ENCODE measurements at regions not wholly inside any gene's neighbourhood (a gene's known extent, or its start where the extent isn't known, plus 50 kb on each side); places are given as distances from the start of the nearest gene placed in this dataset.

DNA sequence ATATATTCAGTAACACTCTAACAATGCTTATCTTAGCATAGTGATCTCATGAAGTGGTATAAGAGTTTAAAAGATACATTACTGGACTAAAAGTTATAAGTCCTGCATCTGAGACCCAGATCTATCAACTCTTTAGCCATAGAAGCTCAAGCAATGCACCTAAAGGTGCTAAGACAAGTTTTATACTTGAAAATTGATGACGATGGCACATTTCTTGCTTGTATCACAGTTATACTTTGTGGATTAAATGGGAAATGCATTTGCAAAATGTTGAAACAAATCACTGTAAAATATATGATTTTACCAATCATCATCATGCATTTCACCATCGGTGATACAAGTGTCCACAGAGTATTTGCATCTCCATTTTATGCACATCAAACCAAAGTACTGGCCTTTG lies 525.3 kb upstream of the ZNF385D start:
- no peaks in the 10 kb centered on the region for H3K9me3 ChIP-seq (ENCODE audit: low read length)
- no peaks in the 10 kb centered on the region for H3K36me3 ChIP-seq (ENCODE audit: insufficient read depth, low read length)
- H3K4me3 ChIP-seq (ENCODE audit: low read length) = no peak overlapping the region

DNA sequence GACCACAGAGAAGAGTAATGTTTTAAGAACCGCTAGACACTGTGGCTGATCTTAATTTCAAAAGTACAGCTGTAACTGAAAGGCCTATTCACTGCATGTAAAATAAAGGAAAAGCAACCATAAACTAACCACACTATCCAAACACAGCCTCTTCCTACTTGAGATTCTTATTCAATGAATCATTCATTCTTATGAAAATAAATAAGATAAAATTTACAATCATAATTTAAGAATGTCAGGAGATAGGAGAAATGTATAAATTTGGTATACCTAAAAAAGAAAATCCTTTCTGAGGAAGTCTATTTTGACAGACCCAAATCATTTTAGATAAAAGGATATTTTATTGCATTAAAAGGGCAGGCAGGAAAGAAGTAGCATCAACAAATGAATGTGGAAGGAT lies 533.5 kb upstream of the ZNF385D start:
- Histone ChIP-seq H3K9me3 (ENCODE audit: low read length) (no peaks in the 10 kb centered on the region), H3K36me3 (ENCODE audit: insufficient read depth, low read length) (no peaks in the 10 kb centered on the region), H3K4me1 (ENCODE audit: insufficient read depth, low read length) (no peaks in the 10 kb centered on the region), H2AFZ (ENCODE audit: low read depth, low read length) (no peak overlapping the region), H3K27me3 (ENCODE audit: insufficient read depth, low read length) (no peaks in the 10 kb centered on the region), H3K4me3 (ENCODE audit: low read length) (no peak overlapping the region)

More for the DNA sequence above, 525.3 kb upstream of the ZNF385D start:
- no peaks in the 10 kb centered on the region for H3K4me1 ChIP-seq (ENCODE audit: insufficient read depth, low read length)
- H3K27me3 ChIP-seq (ENCODE audit: insufficient read depth, low read length) = no peaks in the 10 kb centered on the region
- no peak overlapping the region for H2AFZ ChIP-seq (ENCODE audit: low read depth, low read length)

DNA sequence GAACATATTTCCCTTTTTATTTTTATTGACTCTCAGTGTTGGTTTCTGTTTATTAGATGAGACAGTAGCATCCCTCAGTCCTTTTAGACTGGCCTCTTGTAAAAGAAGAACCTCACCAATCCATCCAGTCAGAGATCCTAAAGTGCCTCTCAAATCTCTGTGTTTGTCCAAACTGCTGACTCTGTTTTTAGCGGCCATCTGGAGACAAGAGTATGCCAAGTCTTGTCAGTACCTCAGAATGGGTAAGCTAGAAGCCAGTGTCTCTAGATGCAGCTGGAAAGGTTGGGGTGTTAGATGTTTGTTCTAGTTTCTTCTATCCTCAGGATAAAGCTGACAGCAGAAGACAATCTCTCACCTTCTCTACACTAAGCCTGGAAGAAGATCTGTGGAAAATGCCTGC lies 537.7 kb upstream of the ZNF385D start:
- Histone ChIP-seq H3K9me3 (ENCODE audit: low read length) (no peaks in the 10 kb centered on the region), H3K27me3 (ENCODE audit: insufficient read depth, low read length) (no peaks in the 10 kb centered on the region), H3K4me3 (ENCODE audit: low read length) (no peak overlapping the region), H2AFZ (ENCODE audit: low read depth, low read length) (no peak overlapping the region), H3K36me3 (ENCODE audit: insufficient read depth, low read length) (no peaks in the 10 kb centered on the region), H3K4me1 (ENCODE audit: insufficient read depth, low read length) (no peaks in the 10 kb centered on the region)

DNA sequence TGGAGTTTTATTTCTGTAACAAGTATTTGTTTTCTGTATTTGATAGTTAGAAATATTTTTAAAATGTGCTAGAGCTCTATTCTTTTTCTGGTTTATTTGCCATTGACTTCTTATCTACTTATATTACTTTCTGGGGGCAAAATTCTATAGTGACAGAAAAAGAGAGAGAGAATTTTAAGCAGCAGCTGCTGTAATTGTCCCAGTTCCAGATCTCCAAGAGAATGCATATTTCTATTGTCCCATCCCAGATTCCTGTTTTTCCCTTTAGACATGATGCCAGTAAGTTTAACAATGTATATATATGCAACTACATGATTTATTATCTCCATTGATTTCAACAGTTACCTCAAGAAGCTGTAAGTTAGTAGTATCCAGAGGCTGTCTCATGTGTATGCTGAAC lies 541.7 kb upstream of the ZNF385D start:
- H3K9me3 ChIP-seq (ENCODE audit: low read length) = no peaks in the 10 kb centered on the region
- no peaks in the 10 kb centered on the region for H3K4me1 ChIP-seq (ENCODE audit: insufficient read depth, low read length)
- no peaks in the 10 kb centered on the region for H3K27me3 ChIP-seq (ENCODE audit: insufficient read depth, low read length)
- H3K36me3 ChIP-seq (ENCODE audit: insufficient read depth, low read length) = no peaks in the 10 kb centered on the region
- H2AFZ ChIP-seq (ENCODE audit: low read depth, low read length) = no peak overlapping the region
- H3K4me3 ChIP-seq (ENCODE audit: low read length) = no peak overlapping the region

DNA sequence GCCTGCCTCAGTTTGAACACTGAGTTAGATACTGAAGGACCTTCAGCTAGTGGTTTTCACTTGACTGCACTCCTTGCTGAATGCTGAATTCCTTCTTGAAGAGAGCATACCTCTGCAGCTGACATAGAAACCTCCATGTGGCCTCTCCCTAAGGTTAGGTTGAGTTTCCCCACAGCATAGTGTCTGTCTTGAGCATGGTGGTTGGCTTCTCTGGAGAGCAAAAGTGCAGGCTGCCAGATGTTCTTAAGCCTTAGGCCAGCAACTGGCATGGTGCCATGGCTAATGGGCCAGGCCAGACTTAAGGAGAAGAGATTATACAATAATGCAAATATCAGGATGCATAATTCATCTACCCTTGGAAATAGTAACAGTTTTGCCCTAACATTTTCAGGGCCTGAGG lies 545.6 kb upstream of the ZNF385D start:
- H3K27me3 ChIP-seq (ENCODE audit: insufficient read depth, low read length) = no peaks in the 10 kb centered on the region
- H3K9me3 ChIP-seq (ENCODE audit: low read length) = no peaks in the 10 kb centered on the region
- no peaks in the 10 kb centered on the region for H3K4me1 ChIP-seq (ENCODE audit: insufficient read depth, low read length)
- H3K4me3 ChIP-seq (ENCODE audit: low read length) = no peak overlapping the region
- H3K36me3 ChIP-seq (ENCODE audit: insufficient read depth, low read length) = no peaks in the 10 kb centered on the region
- no peak overlapping the region for H2AFZ ChIP-seq (ENCODE audit: low read depth, low read length)

DNA sequence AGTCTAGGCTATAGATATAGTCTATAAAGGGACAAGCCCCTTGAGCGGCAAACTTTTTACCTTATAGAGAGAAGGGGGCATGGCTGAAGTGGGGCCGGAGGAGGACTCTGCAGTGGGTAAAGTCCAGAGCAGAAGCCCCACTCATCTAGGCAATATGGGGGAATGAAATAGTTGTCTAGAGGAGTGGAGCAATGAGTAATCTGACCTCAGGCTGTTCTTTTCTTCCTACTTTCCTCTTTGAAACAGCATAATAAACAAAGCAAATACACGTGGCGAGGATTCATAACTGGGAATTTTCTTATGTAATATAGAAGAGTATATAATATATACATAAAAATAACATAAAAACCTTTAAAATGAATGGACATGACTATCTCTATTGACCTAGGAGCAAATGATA lies 546.4 kb upstream of the ZNF385D start:
- H3K9me3 ChIP-seq (ENCODE audit: low read length) = no peaks in the 10 kb centered on the region
- no peaks in the 10 kb centered on the region for H3K36me3 ChIP-seq (ENCODE audit: insufficient read depth, low read length)
- no peaks in the 10 kb centered on the region for H3K27me3 ChIP-seq (ENCODE audit: insufficient read depth, low read length)
- no peak overlapping the region for H2AFZ ChIP-seq (ENCODE audit: low read depth, low read length)
- H3K4me3 ChIP-seq (ENCODE audit: low read length) = no peak overlapping the region
- H3K4me1 ChIP-seq (ENCODE audit: insufficient read depth, low read length) = no peaks in the 10 kb centered on the region

DNA sequence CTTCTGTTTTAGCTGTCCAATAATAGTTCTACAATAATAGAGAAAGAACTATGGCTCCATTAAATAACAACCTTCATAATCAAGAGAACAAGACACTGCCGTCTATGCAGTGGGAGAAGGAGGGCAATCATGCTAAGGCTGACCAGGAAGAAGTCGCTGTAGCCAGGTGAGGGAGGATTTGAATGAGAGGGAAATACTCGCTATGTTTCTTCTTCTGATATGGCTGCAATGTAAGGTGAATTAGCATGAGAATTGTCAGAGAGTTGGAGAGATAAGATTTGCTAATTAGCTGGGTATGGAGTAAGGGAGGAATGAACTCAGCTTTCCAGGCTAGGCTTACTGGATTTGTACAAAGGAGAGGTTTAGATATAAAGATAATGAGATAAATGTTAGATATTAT lies 555.4 kb upstream of the ZNF385D start:
- Histone ChIP-seq H3K4me3 (ENCODE audit: low read length) (no peak overlapping the region), H3K4me1 (ENCODE audit: insufficient read depth, low read length) (no peaks in the 10 kb centered on the region)

DNA sequence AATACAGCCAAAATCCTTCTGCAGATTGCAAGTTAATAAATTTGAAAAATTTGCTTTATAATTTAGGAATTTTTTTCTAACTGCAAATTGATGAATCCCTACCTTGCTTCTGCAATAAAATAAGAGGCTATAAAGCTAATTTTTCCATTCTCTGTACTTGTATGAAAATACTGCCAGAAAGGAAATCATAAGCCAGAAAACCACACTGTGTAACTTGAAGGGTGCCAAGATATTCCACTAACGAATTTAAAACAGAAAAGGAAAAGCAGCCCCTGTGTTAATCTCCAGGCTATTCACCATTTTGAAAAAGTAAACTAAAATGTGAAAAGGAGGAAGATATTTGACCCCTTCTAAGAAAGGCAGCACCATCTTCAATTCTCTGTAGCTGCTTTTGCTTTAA lies 557.9 kb upstream of the ZNF385D start:
- H2AFZ ChIP-seq (ENCODE audit: low read depth, low read length) = no peak overlapping the region
- no peak overlapping the region for H3K4me3 ChIP-seq (ENCODE audit: low read length)

More for the DNA sequence above, 555.4 kb upstream of the ZNF385D start:
- Histone ChIP-seq H3K9me3 (ENCODE audit: low read length) (no peaks in the 10 kb centered on the region), H3K27me3 (ENCODE audit: insufficient read depth, low read length) (no peaks in the 10 kb centered on the region), H3K36me3 (ENCODE audit: insufficient read depth, low read length) (no peaks in the 10 kb centered on the region), H2AFZ (ENCODE audit: low read depth, low read length) (no peak overlapping the region)

DNA sequence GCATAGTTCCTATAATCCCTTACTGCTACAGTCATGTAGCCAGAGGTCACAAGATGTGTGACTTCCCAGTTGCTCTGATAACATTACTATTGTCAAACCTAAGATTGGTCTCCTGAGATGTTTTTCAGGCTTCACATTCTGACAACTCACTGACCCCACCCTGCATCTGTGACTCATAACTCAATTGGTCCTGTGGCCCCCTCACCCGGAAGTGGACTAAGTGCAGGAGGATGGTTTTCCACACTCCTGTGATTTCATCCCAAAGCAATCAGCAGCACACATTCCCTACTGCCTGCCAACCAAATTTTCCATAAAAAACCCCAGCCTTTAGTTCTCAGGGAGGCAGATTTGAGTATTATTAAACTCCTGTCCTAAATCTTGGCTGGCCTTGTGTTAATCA lies 564.9 kb upstream of the ZNF385D start:
- Histone ChIP-seq H3K4me1 (ENCODE audit: insufficient read depth, low read length) (no peaks in the 10 kb centered on the region), H3K9me3 (ENCODE audit: low read length) (no peaks in the 10 kb centered on the region), H2AFZ (ENCODE audit: low read depth, low read length) (no peak overlapping the region), H3K36me3 (ENCODE audit: insufficient read depth, low read length) (no peaks in the 10 kb centered on the region), H3K27me3 (ENCODE audit: insufficient read depth, low read length) (no peaks in the 10 kb centered on the region), H3K4me3 (ENCODE audit: low read length) (no peak overlapping the region)

More for the DNA sequence above, 557.9 kb upstream of the ZNF385D start:
- H3K4me1 ChIP-seq (ENCODE audit: insufficient read depth, low read length) = no peaks in the 10 kb centered on the region
- no peaks in the 10 kb centered on the region for H3K27me3 ChIP-seq (ENCODE audit: insufficient read depth, low read length)
- no peaks in the 10 kb centered on the region for H3K36me3 ChIP-seq (ENCODE audit: insufficient read depth, low read length)
- no peaks in the 10 kb centered on the region for H3K9me3 ChIP-seq (ENCODE audit: low read length)

DNA sequence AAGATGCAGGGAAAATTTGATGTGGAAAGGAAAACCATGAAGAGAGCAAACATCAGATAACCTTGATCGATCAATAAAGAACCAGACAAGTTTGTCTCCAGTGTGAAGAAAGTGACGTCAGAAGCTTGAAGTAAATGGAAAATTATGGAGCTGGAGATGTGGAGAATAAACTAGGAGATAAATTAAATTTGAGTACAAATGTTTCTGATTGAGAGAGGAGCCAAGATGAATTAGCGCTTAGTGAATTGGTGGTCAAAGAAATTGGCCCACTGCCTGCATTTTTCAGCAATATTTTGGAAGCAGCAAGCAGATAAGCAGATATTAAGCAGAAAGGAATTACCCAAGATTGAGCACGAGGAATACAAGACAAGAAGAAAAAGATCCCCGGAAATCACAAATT lies 567.3 kb upstream of the ZNF385D start:
- Histone ChIP-seq H2AFZ (ENCODE audit: low read depth, low read length) (no peak overlapping the region), H3K4me1 (ENCODE audit: insufficient read depth, low read length) (no peaks in the 10 kb centered on the region)

DNA sequence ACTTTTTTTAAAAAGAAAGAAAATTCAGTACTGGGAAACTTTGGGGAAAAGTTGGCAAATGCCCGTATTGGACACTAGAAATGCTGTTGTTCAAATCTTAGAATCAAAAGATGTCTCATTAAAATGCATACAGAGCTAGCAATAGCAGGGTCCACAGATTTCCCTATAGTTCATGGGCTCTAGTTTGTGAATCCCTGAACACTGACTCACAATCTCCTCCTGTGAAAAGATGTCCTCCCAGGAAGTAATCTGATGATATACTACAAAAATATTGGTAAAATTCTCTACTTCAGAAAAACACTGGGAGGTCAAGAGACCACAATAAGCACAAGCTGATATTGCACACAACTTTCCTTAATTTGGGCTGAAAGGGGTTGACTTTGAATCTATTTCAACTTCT lies 568.4 kb upstream of the ZNF385D start:
- Histone ChIP-seq H2AFZ (ENCODE audit: low read depth, low read length) (no peak overlapping the region), H3K4me3 (ENCODE audit: low read length) (no peak overlapping the region), H3K4me1 (ENCODE audit: insufficient read depth, low read length) (no peaks in the 10 kb centered on the region), H3K9me3 (ENCODE audit: low read length) (no peaks in the 10 kb centered on the region), H3K36me3 (ENCODE audit: insufficient read depth, low read length) (no peaks in the 10 kb centered on the region), H3K27me3 (ENCODE audit: insufficient read depth, low read length) (no peaks in the 10 kb centered on the region)

More for the DNA sequence above, 567.3 kb upstream of the ZNF385D start:
- no peaks in the 10 kb centered on the region for H3K9me3 ChIP-seq (ENCODE audit: low read length)
- no peak overlapping the region for H3K4me3 ChIP-seq (ENCODE audit: low read length)
- H3K36me3 ChIP-seq (ENCODE audit: insufficient read depth, low read length) = no peaks in the 10 kb centered on the region
- H3K27me3 ChIP-seq (ENCODE audit: insufficient read depth, low read length) = no peaks in the 10 kb centered on the region

DNA sequence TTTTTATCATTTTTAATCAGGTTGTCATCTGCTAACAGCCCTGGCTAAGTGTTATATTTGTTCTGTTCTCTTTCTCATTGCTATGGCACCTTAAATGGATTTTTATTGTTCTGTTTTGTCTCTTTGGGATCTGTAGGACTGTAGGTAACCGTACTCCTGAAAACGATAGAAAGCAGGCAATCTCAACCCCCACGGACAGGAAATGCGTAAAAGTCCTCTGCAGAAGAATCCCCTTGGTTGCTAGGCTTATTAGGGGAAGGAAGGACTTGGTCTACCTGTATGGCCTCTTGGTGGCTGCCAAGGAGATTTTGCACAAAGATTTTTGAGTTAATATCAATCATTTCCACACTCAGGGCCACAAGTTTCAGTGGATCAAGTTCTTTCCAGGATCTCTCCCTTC lies 571.9 kb upstream of the ZNF385D start:
- H2AFZ ChIP-seq (ENCODE audit: low read depth, low read length) = no peak overlapping the region
- no peak overlapping the region for H3K4me3 ChIP-seq (ENCODE audit: low read length)
- no peaks in the 10 kb centered on the region for H3K27me3 ChIP-seq (ENCODE audit: insufficient read depth, low read length)
- no peaks in the 10 kb centered on the region for H3K36me3 ChIP-seq (ENCODE audit: insufficient read depth, low read length)
- no peaks in the 10 kb centered on the region for H3K4me1 ChIP-seq (ENCODE audit: insufficient read depth, low read length)
- H3K9me3 ChIP-seq (ENCODE audit: low read length) = no peaks in the 10 kb centered on the region

DNA sequence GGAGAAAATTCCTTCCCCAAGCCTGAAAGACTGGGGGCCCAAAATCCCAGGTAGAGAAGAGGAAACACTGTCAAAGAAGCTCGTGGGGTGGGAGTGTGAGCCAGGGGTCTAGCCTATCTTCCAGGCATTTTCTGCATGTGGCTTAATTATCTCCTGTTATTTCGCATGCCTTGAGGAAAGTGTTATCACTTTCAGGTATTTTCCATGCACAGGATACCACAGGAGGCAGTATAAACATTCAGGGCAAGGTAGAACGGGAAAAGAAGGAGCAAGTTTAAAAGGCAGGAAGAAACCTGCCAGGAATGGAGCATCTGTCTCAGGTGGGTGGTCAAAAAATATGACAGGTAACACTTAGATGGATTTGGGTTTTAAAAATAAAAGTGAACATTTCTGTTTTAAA lies 575.3 kb upstream of the ZNF385D start:
- Histone ChIP-seq H3K4me3 (ENCODE audit: low read length) (no peak overlapping the region), H3K9me3 (ENCODE audit: low read length) (no peaks in the 10 kb centered on the region), H2AFZ (ENCODE audit: low read depth, low read length) (no peak overlapping the region), H3K27me3 (ENCODE audit: insufficient read depth, low read length) (no peaks in the 10 kb centered on the region), H3K4me1 (ENCODE audit: insufficient read depth, low read length) (no peaks in the 10 kb centered on the region), H3K36me3 (ENCODE audit: insufficient read depth, low read length) (no peaks in the 10 kb centered on the region)

DNA sequence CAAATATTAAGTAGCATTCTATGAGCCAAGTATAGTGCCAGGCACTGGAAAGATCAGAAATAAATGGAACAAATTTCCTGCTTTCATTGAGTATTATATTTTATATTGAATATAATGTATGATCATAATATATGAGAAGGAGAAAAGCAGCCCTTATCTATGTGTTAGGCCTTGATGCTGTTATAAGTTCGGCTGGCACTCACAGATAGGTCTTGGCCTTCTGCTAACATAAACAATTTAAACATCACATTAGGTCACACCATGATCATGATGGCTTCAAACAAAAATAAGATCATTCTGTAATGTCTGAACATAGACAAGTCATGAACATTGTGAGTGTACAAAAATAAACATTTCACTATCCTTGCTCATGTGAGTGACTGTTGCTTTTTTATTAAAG lies 584.0 kb upstream of the ZNF385D start:
- no peaks in the 10 kb centered on the region for H3K4me1 ChIP-seq (ENCODE audit: insufficient read depth, low read length)
- H2AFZ ChIP-seq (ENCODE audit: low read depth, low read length) = no peak overlapping the region
- no peaks in the 10 kb centered on the region for H3K9me3 ChIP-seq (ENCODE audit: low read length)
- no peak overlapping the region for H3K4me3 ChIP-seq (ENCODE audit: low read length)
- no peaks in the 10 kb centered on the region for H3K36me3 ChIP-seq (ENCODE audit: insufficient read depth, low read length)
- no peaks in the 10 kb centered on the region for H3K27me3 ChIP-seq (ENCODE audit: insufficient read depth, low read length)
